ENCODE measurements at regions not wholly inside any gene's neighbourhood (a gene's known extent, or its start where the extent isn't known, plus 50 kb on each side); places are given as distances from the start of the nearest gene placed in this dataset.
"Not testable (repeated sequence)": the region's sequence is repeated elsewhere in the genome, so short reads cannot be mapped to it uniquely, and the experiment has no call there.

DNA sequence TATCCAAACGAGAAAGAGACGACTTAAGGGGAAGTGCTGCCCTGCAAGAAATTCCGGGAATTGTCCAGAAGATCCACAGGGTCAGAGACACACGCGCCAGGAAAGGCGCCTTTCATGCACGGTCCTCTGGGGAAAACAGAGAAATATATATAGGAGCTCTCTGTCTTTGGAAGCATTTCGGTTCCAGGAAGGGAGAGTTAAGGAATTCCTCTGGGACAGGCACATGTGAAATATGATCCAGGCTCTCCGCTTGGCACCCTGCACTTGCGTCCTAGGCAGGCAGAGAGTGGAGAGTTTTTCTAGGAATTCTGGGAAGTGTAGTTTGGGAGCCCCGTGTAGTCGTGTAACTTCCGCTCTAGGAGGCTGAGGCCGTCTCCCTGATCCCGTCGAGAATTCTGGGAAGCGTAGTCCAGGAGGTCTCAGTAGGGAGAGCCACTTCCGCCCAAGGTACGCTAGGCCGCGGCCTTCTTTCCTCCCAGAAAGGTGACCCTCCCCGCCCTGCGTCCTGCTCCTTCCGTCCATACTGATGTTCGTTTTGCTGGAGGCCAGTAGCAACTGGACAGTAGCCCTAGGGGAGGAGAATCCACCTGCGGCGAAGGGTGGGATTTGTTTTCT is 677.5 kb upstream of the DEFB115 start:
- H3K4me1 ChIP-seq (ENCODE audit: control insufficient read depth in 4 of 4, insufficient read depth in 4 of 4, low read length in 3 of 4); H3K27me3 ChIP-seq (ENCODE audit: control insufficient read depth in 4 of 4, insufficient read depth in 4 of 4, low read length in 3 of 4); H3K36me3 ChIP-seq (ENCODE audit: control insufficient read depth in 4 of 4, insufficient read depth in 3 of 4, low read depth in 1 of 4, low read length in 3 of 4); H3K9me3 ChIP-seq (ENCODE audit: control insufficient read depth in 4 of 4, low read length in 3 of 4): not testable (repeated sequence)
- peak; percentile 64 to 92 for TF ChIP-seq GABPA (IDR thresholded peaks at IDR 0.05 in 1 of 2, conservative IDR thresholded peaks at IDR 0.05 in 1 of 2)
- TF ChIP-seq, protein P1, sequence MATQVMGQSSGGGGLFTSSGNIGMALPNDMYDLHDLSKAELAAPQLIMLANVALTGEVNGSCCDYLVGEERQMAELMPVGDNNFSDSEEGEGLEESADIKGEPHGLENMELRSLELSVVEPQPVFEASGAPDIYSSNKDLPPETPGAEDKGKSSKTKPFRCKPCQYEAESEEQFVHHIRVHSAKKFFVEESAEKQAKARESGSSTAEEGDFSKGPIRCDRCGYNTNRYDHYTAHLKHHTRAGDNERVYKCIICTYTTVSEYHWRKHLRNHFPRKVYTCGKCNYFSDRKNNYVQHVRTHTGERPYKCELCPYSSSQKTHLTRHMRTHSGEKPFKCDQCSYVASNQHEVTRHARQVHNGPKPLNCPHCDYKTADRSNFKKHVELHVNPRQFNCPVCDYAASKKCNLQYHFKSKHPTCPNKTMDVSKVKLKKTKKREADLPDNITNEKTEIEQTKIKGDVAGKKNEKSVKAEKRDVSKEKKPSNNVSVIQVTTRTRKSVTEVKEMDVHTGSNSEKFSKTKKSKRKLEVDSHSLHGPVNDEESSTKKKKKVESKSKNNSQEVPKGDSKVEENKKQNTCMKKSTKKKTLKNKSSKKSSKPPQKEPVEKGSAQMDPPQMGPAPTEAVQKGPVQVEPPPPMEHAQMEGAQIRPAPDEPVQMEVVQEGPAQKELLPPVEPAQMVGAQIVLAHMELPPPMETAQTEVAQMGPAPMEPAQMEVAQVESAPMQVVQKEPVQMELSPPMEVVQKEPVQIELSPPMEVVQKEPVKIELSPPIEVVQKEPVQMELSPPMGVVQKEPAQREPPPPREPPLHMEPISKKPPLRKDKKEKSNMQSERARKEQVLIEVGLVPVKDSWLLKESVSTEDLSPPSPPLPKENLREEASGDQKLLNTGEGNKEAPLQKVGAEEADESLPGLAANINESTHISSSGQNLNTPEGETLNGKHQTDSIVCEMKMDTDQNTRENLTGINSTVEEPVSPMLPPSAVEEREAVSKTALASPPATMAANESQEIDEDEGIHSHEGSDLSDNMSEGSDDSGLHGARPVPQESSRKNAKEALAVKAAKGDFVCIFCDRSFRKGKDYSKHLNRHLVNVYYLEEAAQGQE (IDR thresholded peaks at IDR 0.05), result peak; percentile 37
- peak; percentile 41 for TF ChIP-seq YY1 (IDR thresholded peaks at IDR 0.05)
- TF ChIP-seq SP1 (IDR thresholded peaks at IDR 0.05), result peak; percentile 16
- TF ChIP-seq, protein P2, sequence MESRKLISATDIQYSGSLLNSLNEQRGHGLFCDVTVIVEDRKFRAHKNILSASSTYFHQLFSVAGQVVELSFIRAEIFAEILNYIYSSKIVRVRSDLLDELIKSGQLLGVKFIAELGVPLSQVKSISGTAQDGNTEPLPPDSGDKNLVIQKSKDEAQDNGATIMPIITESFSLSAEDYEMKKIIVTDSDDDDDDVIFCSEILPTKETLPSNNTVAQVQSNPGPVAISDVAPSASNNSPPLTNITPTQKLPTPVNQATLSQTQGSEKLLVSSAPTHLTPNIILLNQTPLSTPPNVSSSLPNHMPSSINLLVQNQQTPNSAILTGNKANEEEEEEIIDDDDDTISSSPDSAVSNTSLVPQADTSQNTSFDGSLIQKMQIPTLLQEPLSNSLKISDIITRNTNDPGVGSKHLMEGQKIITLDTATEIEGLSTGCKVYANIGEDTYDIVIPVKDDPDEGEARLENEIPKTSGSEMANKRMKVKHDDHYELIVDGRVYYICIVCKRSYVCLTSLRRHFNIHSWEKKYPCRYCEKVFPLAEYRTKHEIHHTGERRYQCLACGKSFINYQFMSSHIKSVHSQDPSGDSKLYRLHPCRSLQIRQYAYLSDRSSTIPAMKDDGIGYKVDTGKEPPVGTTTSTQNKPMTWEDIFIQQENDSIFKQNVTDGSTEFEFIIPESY (IDR thresholded peaks at IDR 0.05), result peak; percentile 38
- TF ChIP-seq HNF4A (conservative IDR thresholded peaks at IDR 0.05), result peak in 1 of 2 donors; percentile 9
- Histone ChIP-seq H3K4me3 (ENCODE audit: low read depth in 1 of 3, low read length in 3 of 3) (peak overlapping the region; percentile 51 to 59 (median 54)), H3K27ac (ENCODE audit: low read depth in 1 of 2, low read length in 2 of 2) (peak overlapping the region; percentile 41 to 54), H3K9ac (ENCODE audit: low read depth in 1 of 2, low read length in 2 of 2) (peak overlapping the region; percentile 16 to 32)
- DNase-seq (ENCODE audit: low spot score), result peak; percentile 41
- WGBS, result 6% methylated on average over 27 of the region's 27 CpGs

DNA sequence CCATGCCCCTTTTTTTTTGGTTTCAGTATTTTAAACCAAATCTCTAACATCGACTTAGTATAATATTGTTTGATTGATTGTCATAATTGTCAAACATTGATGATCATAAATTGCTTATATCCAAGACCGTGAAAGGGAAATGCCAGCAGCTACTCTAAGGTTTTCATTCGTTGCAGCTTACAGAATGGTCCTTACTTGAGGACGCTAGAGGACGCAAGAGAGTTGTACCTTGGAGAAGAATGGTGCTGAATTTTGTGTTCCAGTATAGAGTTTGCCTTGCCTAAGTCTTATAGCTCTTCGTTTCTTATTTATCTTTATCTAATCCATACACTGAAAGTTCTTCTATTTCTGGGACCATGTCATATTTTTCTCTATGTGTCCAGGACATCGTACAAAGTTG is 675.6 kb upstream of the DEFB115 start:
- not testable (repeated sequence) for H3K9me3 ChIP-seq (ENCODE audit: control insufficient read depth in 4 of 4, low read length in 3 of 4); DNase-seq (ENCODE audit: low spot score); H3K4me3 ChIP-seq (ENCODE audit: low read depth in 1 of 3, low read length in 3 of 3); H3K9ac ChIP-seq (ENCODE audit: low read depth in 1 of 2, low read length in 2 of 2); H3K36me3 ChIP-seq (ENCODE audit: control insufficient read depth in 4 of 4, insufficient read depth in 3 of 4, low read depth in 1 of 4, low read length in 3 of 4); H3K4me1 ChIP-seq (ENCODE audit: control insufficient read depth in 4 of 4, insufficient read depth in 4 of 4, low read length in 3 of 4); H3K27me3 ChIP-seq (ENCODE audit: control insufficient read depth in 4 of 4, insufficient read depth in 4 of 4, low read length in 3 of 4); H3K27ac ChIP-seq (ENCODE audit: low read depth in 1 of 2, low read length in 2 of 2)
- WGBS, result 33% methylated on average over 7 of the region's 7 CpGs
- TF ChIP-seq RAD21 (IDR thresholded peaks at IDR 0.05), result peak in 1 of 2 donors; percentile 32

DNA sequence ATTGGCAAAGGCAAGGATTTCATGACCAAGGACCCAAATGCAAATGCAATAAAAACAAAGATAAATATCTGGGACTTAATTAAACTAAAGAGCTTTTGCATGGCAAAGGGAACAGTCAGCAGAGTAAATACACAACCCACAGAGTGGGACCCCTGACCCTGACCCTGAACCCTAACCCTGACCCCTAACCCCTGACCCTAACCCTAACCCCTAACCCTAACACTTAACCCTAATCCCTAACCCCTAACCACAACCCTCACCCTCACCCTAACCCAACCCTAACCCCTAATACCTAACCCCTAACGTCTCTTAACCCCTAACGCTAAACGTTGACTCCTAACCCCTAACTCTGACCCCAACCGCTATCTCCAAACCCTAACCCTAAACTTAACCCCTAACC is 673.1 kb upstream of the DEFB115 start:
- WGBS, result 43% methylated on average over 4 of the region's 4 CpGs
- H3K9ac ChIP-seq (ENCODE audit: low read depth in 1 of 2, low read length in 2 of 2); DNase-seq (ENCODE audit: low spot score); H3K4me3 ChIP-seq (ENCODE audit: low read depth in 1 of 3, low read length in 3 of 3); H3K9me3 ChIP-seq (ENCODE audit: control insufficient read depth in 4 of 4, low read length in 3 of 4); H3K4me1 ChIP-seq (ENCODE audit: control insufficient read depth in 4 of 4, insufficient read depth in 4 of 4, low read length in 3 of 4); H3K27ac ChIP-seq (ENCODE audit: low read depth in 1 of 2, low read length in 2 of 2); H3K36me3 ChIP-seq (ENCODE audit: control insufficient read depth in 4 of 4, insufficient read depth in 3 of 4, low read depth in 1 of 4, low read length in 3 of 4); H3K27me3 ChIP-seq (ENCODE audit: control insufficient read depth in 4 of 4, insufficient read depth in 4 of 4, low read length in 3 of 4): not testable (repeated sequence)
- peak; percentile 70 for TF ChIP-seq NR2F2 (IDR thresholded peaks at IDR 0.05)

Data from liver (tissue), 7 donors.